ENCODE measurements at regions not wholly inside any gene's neighbourhood (a gene's known extent, or its start where the extent isn't known, plus 50 kb on each side); places are given as distances from the start of the nearest gene placed in this dataset.

- H3K27me3 ChIP-seq: no peaks in the 10 kb centered on the region
- TF ChIP-seq, protein P1, sequence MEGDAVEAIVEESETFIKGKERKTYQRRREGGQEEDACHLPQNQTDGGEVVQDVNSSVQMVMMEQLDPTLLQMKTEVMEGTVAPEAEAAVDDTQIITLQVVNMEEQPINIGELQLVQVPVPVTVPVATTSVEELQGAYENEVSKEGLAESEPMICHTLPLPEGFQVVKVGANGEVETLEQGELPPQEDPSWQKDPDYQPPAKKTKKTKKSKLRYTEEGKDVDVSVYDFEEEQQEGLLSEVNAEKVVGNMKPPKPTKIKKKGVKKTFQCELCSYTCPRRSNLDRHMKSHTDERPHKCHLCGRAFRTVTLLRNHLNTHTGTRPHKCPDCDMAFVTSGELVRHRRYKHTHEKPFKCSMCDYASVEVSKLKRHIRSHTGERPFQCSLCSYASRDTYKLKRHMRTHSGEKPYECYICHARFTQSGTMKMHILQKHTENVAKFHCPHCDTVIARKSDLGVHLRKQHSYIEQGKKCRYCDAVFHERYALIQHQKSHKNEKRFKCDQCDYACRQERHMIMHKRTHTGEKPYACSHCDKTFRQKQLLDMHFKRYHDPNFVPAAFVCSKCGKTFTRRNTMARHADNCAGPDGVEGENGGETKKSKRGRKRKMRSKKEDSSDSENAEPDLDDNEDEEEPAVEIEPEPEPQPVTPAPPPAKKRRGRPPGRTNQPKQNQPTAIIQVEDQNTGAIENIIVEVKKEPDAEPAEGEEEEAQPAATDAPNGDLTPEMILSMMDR (IDR thresholded peaks at IDR 0.05; ENCODE audit: low read depth, low read length): no peak
- H3K9me3 ChIP-seq: no peaks in the 10 kb centered on the region
- H3K36me3 ChIP-seq: no peaks in the 10 kb centered on the region
- DNase-seq: no peak
- H3K4me1 ChIP-seq: no peaks in the 10 kb centered on the region
- no peak overlapping the region for H3K4me3 ChIP-seq (ENCODE audit: low read depth, low read length)
Measured at GRCh38 chr4:108483650-108484049, 136.7 kb upstream of the RPL34 start.

- H3K9me3 ChIP-seq: no peaks in the 10 kb centered on the region
- TF ChIP-seq, protein P1 (IDR thresholded peaks at IDR 0.05; ENCODE audit: low read depth, low read length): no peak
- H3K4me1 ChIP-seq: no peaks in the 10 kb centered on the region
- no peaks in the 10 kb centered on the region for H3K27me3 ChIP-seq
- DNase-seq: no peak
- H3K4me3 ChIP-seq (ENCODE audit: low read depth, low read length): no peak overlapping the region
- H3K36me3 ChIP-seq: no peaks in the 10 kb centered on the region
Measured at GRCh38 chr4:108483079-108483478, 137.3 kb upstream of the RPL34 start.

DNA sequence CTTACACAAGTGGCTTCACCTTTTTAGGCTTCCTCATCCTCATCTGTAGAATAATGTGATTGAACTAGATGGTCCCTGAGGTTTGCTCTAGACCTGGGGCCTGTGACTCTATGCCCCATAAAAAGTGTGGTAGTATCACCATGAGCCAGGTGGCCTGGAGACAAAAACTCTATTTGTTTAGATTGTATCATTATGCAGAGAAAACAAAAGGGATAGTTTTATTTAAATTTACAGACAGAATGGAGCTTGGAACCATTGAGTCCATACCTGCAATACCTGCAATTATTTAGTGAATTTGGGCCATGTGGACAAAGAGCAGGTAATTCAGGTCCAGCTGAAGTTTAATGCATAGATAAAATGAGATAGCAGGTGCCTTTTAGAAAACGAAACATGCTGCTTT lies 139.5 kb upstream of the RPL34 start:
- no peak for DNase-seq
- no peaks in the 10 kb centered on the region for H3K4me1 ChIP-seq
- TF ChIP-seq, protein P1 (IDR thresholded peaks at IDR 0.05; ENCODE audit: low read depth, low read length): no peak

DNA sequence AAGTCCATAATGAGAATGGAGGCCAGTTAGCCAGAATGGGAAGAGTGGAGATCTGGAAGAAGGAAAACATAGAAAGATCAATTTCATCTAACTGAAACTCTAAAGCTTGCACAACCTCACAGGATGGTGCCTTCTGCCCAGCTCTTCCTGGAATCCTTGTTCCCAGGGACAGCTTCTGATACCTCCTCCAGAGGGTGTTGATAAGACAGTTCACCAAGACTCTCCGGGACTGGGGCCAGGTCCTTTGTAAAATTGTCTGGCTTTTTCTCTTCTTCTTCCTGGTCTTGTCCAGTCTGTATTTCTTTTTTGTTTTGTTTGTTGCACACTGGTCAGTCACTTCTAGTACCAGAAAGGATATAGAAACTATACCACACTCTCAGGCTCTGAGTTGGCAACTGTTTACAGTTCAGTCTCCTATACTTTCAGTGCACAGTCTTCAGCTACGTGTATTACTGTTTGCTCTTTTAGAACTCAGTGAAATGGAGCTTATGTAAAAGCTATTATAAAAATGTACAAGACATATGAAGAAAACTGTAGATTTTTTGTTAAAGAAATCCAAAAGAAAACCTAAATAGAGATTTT lies 142.8 kb upstream of the RPL34 start:
- TF ChIP-seq, protein P1 (IDR thresholded peaks at IDR 0.05; ENCODE audit: low read depth, low read length): no peak
- Histone ChIP-seq H3K9me3 (no peaks in the 10 kb centered on the region), H3K4me3 (ENCODE audit: low read depth, low read length) (no peak overlapping the region), H3K36me3 (no peaks in the 10 kb centered on the region), H3K27me3 (no peaks in the 10 kb centered on the region), H3K4me1 (peaks cover 8% of the 10 kb centered on the region)
- DNase-seq: no peak

More for the DNA sequence above, 139.5 kb upstream of the RPL34 start:
- Histone ChIP-seq H3K27me3 (no peaks in the 10 kb centered on the region), H3K4me3 (ENCODE audit: low read depth, low read length) (no peak overlapping the region), H3K9me3 (no peaks in the 10 kb centered on the region), H3K36me3 (no peaks in the 10 kb centered on the region)

GRCh38 chr4:108473163-108473720 lies 147.1 kb upstream of the RPL34 start:
- DNase-seq: peak; percentile 24
- H3K27me3 ChIP-seq: no peaks in the 10 kb centered on the region
- no peaks in the 10 kb centered on the region for H3K36me3 ChIP-seq
- no peak overlapping the region for H3K4me3 ChIP-seq (ENCODE audit: low read depth, low read length)
- TF ChIP-seq, protein P1 (IDR thresholded peaks at IDR 0.05; ENCODE audit: low read depth, low read length): peak; percentile 54
- peaks cover 8% of the 10 kb centered on the region for H3K4me1 ChIP-seq
- H3K9me3 ChIP-seq: no peaks in the 10 kb centered on the region

All from BE2C (cell line).